Kidney epithelial cell (primary cell): ENCODE measurements at regions not wholly inside any gene's neighbourhood (a gene's known extent, or its start where the extent isn't known, plus 50 kb on each side); places are given as distances from the start of the nearest gene placed in this dataset.

Experiments
- DNase-seq: peaks from one replicate; pipeline ENCODE4 v3.0.0-alpha.2; 2010; ENCODE audit warnings: low read depth
- H3K27me3 ChIP-seq: 2 replicates; pipeline ENCODE4 v1.6.0; 2011; ENCODE audit warnings: low read length; ENCODE audit not compliant: control insufficient read depth, insufficient read depth
- H3K36me3 ChIP-seq: 2 replicates; pipeline ENCODE4 v1.5.1; 2011; ENCODE audit warnings: low read length; ENCODE audit not compliant: control insufficient read depth, insufficient read depth
- H3K4me3 ChIP-seq: 2 replicates; pipeline ENCODE4 v1.5.1; 2011; ENCODE audit warnings: low read depth, mild to moderate bottlenecking, control low read depth, low read length
- CTCF ChIP-seq: IDR thresholded peaks from 2 replicates; pipeline ENCODE4 v1.5.1; 2011; ENCODE audit warnings: mild to moderate bottlenecking, moderate library complexity, low read length, control low read depth, inconsistent platforms; ENCODE audit not compliant: insufficient read depth, poor library complexity, severe bottlenecking

DNA sequence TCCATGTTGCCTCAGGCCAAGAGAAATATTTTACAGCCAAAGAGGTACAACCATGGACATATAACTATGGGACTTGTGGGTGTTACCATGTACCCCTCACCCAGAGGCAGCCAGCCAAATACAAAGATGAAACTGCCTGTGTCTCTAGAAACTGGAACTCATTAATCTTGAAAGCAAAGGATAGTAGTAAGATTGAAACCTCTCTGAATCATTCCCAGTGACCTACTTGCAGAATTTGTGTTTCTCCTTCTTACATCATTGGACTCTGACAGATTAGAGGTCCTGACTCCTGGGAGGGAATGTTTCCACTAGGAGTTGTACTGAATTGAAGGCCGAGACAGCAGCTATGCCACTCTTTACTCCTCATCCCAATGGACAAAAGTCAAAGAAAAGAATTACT is 257.4 kb upstream of the UBASH3B start:
- TF ChIP-seq CTCF, result no peak
- no peak for DNase-seq
- no peaks in the 10 kb centered on the region for H3K27me3 ChIP-seq
- no peak overlapping the region for H3K4me3 ChIP-seq
- no peaks in the 10 kb centered on the region for H3K36me3 ChIP-seq

GRCh38 chr11:122395282-122395681 is 260.2 kb upstream of the UBASH3B start:
- no peaks in the 10 kb centered on the region for H3K27me3 ChIP-seq
- DNase-seq, result no peak

GRCh38 chr11:122394313-122394712 is 261.2 kb upstream of the UBASH3B start:
- Histone ChIP-seq H3K4me3 (no peak overlapping the region), H3K36me3 (no peaks in the 10 kb centered on the region), H3K27me3 (no peaks in the 10 kb centered on the region)
- no peak for TF ChIP-seq CTCF
- DNase-seq, result no peak

More at GRCh38 chr11:122395282-122395681, 260.2 kb upstream of the UBASH3B start:
- H3K36me3 ChIP-seq, result no peaks in the 10 kb centered on the region
- H3K4me3 ChIP-seq, result no peak overlapping the region
- no peak for TF ChIP-seq CTCF

GRCh38 chr11:122393209-122393860 is 262.2 kb upstream of the UBASH3B start:
- DNase-seq, result no peak
- Histone ChIP-seq H3K4me3 (no peak overlapping the region), H3K27me3 (no peaks in the 10 kb centered on the region), H3K36me3 (no peaks in the 10 kb centered on the region)
- no peak for TF ChIP-seq CTCF

GRCh38 chr11:122392508-122392907 is 263.0 kb upstream of the UBASH3B start:
- Histone ChIP-seq H3K36me3 (no peaks in the 10 kb centered on the region), H3K4me3 (no peak overlapping the region), H3K27me3 (no peaks in the 10 kb centered on the region)
- no peak for DNase-seq
- TF ChIP-seq CTCF, result no peak

GRCh38 chr11:122391049-122391448 is 264.5 kb upstream of the UBASH3B start:
- Histone ChIP-seq H3K27me3 (no peaks in the 10 kb centered on the region), H3K4me3 (no peak overlapping the region), H3K36me3 (no peaks in the 10 kb centered on the region)
- TF ChIP-seq CTCF, result no peak
- no peak for DNase-seq
